ENCODE measurements at regions not wholly inside any gene's neighbourhood (a gene's known extent, or its start where the extent isn't known, plus 50 kb on each side); places are given as distances from the start of the nearest gene placed in this dataset.

DNA sequence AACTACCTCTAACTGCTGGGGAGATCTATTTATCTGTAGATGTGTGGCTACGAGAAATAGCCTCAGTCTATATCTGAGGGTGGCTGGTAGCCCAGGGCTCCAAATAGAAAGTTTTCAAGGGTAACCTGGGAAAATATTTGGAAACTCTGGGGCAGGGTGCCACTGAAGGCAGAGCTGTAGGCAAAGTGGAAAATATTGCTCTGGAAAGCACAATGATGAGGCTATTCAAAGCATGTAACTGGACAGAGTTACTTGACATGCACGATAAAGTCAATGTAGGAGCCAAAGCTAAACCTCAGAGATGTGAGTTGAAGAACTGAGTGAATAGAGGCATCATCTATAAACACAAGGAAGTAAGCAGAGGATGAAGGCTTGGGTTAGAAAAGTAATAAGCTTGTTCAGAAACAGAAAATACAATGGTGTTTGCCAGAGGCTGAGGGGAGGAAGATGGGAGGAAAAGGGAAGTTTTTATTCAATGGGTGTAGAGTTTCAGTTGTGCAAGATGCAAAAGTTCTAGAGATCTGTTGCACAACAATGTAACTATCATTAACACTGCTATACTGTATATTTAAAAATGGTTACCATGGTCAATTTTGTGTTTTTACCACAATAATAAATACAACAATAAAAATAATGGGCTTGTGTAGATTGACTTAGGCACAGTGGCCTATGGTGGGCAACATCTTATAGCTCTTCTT, 171.6 kb downstream of the MBD2 start:
- no peak for DNase-seq
- Histone ChIP-seq H3K27me3 (no peaks in the 10 kb centered on the region), H3K36me3 (no peaks in the 10 kb centered on the region), H3K4me1 (ENCODE audit: insufficient read depth) (no peaks in the 10 kb centered on the region), H3K27ac (no peak overlapping the region), H3K9me3 (no peaks in the 10 kb centered on the region), H3K4me3 (no peak overlapping the region)
- intact Hi-C loops (cut with DNase I): no loop called here
- TF ChIP-seq POLR2A (IDR thresholded peaks at IDR 0.05): no peak
- TF ChIP-seq, protein P1, sequence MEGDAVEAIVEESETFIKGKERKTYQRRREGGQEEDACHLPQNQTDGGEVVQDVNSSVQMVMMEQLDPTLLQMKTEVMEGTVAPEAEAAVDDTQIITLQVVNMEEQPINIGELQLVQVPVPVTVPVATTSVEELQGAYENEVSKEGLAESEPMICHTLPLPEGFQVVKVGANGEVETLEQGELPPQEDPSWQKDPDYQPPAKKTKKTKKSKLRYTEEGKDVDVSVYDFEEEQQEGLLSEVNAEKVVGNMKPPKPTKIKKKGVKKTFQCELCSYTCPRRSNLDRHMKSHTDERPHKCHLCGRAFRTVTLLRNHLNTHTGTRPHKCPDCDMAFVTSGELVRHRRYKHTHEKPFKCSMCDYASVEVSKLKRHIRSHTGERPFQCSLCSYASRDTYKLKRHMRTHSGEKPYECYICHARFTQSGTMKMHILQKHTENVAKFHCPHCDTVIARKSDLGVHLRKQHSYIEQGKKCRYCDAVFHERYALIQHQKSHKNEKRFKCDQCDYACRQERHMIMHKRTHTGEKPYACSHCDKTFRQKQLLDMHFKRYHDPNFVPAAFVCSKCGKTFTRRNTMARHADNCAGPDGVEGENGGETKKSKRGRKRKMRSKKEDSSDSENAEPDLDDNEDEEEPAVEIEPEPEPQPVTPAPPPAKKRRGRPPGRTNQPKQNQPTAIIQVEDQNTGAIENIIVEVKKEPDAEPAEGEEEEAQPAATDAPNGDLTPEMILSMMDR (IDR thresholded peaks at IDR 0.05): no peak
- no peak for TF ChIP-seq EP300 (IDR thresholded peaks at IDR 0.05)
- WGBS, 3 donors: 85 to 91% (median 88%) methylated on average over 2 of the region's 2 CpGs

DNA sequence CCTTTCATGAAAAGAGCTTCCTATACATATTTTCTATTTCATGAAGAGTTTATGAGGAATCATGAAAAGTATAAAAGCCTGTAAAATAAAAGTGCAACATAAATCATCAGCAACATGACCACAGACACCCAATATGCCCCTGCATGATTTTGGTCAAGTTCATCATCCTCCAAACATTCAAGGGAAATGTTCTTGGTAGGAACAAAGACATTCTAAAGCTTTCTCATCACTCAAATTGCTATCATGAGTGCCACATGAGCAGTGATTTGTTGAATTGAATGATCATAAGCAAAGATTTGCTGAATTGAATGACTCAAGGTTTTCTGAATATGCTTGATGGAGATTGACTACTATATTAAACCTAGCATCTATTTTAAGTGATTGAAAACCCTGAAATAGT, 172.2 kb downstream of the MBD2 start:
- no peak for TF ChIP-seq POLR2A (IDR thresholded peaks at IDR 0.05)
- no peak for TF ChIP-seq EP300 (IDR thresholded peaks at IDR 0.05)
- TF ChIP-seq, protein P1 (IDR thresholded peaks at IDR 0.05): no peak
- no peaks in the 10 kb centered on the region for H3K9me3 ChIP-seq
- no peak for DNase-seq
- no peaks in the 10 kb centered on the region for H3K4me1 ChIP-seq (ENCODE audit: insufficient read depth)
- no peak overlapping the region for H3K4me3 ChIP-seq
- H3K27me3 ChIP-seq: no peaks in the 10 kb centered on the region
- H3K27ac ChIP-seq: no peak overlapping the region
- H3K36me3 ChIP-seq: no peaks in the 10 kb centered on the region
- intact Hi-C loops (cut with DNase I): no loop called here

DNA sequence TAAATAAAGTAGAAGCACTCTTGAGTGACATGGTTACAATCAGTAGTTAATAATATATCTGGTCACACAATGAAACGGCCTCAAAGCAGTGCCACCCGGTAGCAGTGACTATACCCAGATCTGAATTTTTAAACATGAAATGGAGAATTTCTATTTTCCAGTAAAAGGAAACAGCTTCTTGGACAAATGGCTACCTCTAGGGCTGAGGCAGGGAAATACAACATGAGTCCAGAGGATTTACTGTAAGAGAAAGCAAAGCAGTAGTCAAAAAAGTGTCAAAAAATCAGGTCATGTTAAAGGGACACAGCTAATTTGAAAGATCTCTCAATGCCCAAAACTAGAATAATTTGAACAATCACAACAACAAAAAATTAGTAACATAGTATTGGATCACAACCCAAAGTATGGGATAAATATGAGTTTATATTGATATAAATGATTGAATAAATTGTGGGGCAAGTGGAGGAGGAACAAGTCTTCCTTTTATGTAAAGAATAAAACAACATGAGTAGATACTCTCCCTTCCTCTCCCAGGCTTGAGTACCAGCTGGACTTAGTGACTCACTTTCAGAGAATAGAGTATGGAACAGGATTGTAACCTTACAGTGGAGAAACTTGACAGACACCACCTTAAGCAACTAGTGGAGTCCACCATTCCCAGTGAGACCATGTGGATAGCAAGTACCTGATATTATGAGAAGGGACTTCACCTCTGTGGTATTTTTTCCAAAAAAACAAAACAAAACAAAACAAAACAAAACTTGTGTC, 180.8 kb downstream of the MBD2 start:
- no peak for DNase-seq
- Histone ChIP-seq H3K36me3 (no peaks in the 10 kb centered on the region), H3K27me3 (no peaks in the 10 kb centered on the region), H3K27ac (no peak overlapping the region), H3K9me3 (no peaks in the 10 kb centered on the region), H3K4me3 (no peak overlapping the region), H3K4me1 (ENCODE audit: insufficient read depth) (no peaks in the 10 kb centered on the region)
- TF ChIP-seq POLR2A (IDR thresholded peaks at IDR 0.05): no peak
- TF ChIP-seq EP300 (IDR thresholded peaks at IDR 0.05): no peak
- TF ChIP-seq, protein P1 (IDR thresholded peaks at IDR 0.05): no peak
- 88 to 90% (median 88%) methylated on average over 2 of the region's 2 CpGs for WGBS, 3 donors
- intact Hi-C loops (cut with DNase I): no loop called here

DNA sequence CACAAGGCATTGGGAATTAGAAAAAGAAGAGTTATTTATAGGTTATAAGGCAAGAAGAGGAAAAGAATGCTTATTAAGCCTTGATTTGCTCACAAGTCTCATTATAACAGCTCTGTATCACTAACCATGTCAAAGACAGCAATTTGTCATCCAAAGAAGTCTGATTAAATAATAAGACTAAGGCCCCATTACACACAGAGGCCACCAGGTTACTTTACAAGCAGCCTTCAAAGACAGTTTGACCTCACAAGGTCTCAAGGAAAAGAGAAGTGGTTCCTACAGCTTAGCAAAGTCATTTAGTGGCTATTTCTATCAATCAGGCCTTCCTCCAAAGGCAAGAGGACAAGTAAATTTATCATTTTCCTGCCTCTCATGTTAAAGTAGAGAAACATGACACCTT, 188.5 kb downstream of the MBD2 start:
- no peak for DNase-seq
- TF ChIP-seq EP300 (IDR thresholded peaks at IDR 0.05): no peak
- no peak for TF ChIP-seq POLR2A (IDR thresholded peaks at IDR 0.05)
- TF ChIP-seq, protein P1 (IDR thresholded peaks at IDR 0.05): no peak
- intact Hi-C loops (cut with DNase I): no loop called here
- Histone ChIP-seq H3K4me1 (ENCODE audit: insufficient read depth) (no peaks in the 10 kb centered on the region), H3K27me3 (no peaks in the 10 kb centered on the region), H3K4me3 (no peak overlapping the region), H3K36me3 (no peaks in the 10 kb centered on the region), H3K27ac (no peak overlapping the region), H3K9me3 (no peaks in the 10 kb centered on the region)

All from ovary (tissue), 7 donors.